Activated CD4-positive, alpha-beta memory T cell treated with anti-CD3 and anti-CD28 coated beads for 36 hours (primary cell): ENCODE measurements at regions not wholly inside any gene's neighbourhood (a gene's known extent, or its start where the extent isn't known, plus 50 kb on each side); places are given as distances from the start of the nearest gene placed in this dataset.

Experiments used
- CTCF ChIA-PET: fragments of 350-600 bp; sonication (Branson Sonifier 250); formaldehyde crosslinking; loops from one replicate; lab custom pipeline; 2021; ENCODE audit warnings: antibody characterized with exemption, inconsistent platforms; lab: Charles Lee
- POLR2A ChIA-PET: fragments of 350-600 bp; sonication (Branson Sonifier 250); formaldehyde crosslinking; loops from one replicate; lab custom pipeline; 2021; ENCODE audit warnings: antibody characterized with exemption; lab: Charles Lee
- DNase-seq: peaks from one replicate; pipeline ENCODE4 v3.0.0-alpha.2; 2020
- H3K27ac Mint-ChIP-seq: one replicate; pipeline ENCODE4 v1.8.0; 2021; ENCODE audit warnings: mixed read lengths
- H3K27me3 Mint-ChIP-seq: one replicate; pipeline ENCODE4 v1.8.0; 2021; ENCODE audit warnings: mixed read lengths
- H3K36me3 Mint-ChIP-seq: one replicate; pipeline ENCODE4 v1.8.0; 2021; ENCODE audit warnings: mixed read lengths
- H3K4me1 Mint-ChIP-seq: one replicate; pipeline ENCODE4 v1.8.0; 2021; ENCODE audit warnings: low read depth, mixed read lengths
- H3K4me3 Mint-ChIP-seq: one replicate; pipeline ENCODE4 v1.8.0; 2021; ENCODE audit warnings: mild to moderate bottlenecking, mixed read lengths
- H3K9me3 Mint-ChIP-seq: one replicate; pipeline ENCODE4 v1.8.0; 2021; ENCODE audit warnings: mixed read lengths
- intact Hi-C: fragments of 100-400 bp; cut with micrococcal nuclease; formaldehyde crosslinking; loops from one replicate; pipeline ENCODE4 v1.15.1; 2023

DNA sequence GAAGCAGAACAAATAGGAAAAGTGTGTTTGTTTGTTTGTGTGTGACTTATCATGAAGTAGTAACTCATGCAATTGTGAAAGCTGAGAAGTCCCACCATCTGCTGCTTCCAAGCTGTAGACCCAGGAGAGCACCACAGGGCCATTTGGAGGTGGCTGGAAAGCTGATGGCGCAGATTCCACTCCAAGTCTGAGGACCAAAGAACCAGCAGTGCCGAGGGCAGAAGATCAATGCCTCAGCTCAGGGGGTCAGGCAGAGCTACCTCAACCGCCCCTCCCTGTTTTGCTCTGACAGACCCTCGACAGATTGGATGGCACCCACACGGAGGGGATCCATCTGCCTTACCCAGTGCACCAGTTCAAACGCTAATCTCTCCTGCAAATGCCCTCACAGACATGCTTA, 896.2 kb downstream of the BRD1 start:
- Mint-ChIP-seq H3K9me3 (peaks cover 5% of the 10 kb centered on the region), H3K27ac (no peak overlapping the region), H3K27me3 (peaks cover 17% of the 10 kb centered on the region), H3K36me3 (no peaks in the 10 kb centered on the region), H3K4me3 (no peak overlapping the region), H3K4me1 (no peaks in the 10 kb centered on the region)
- ChIA-PET POLR2A (no interaction called here), CTCF (no interaction called here)
- intact Hi-C loops = no loop called here
- no peak for DNase-seq

DNA sequence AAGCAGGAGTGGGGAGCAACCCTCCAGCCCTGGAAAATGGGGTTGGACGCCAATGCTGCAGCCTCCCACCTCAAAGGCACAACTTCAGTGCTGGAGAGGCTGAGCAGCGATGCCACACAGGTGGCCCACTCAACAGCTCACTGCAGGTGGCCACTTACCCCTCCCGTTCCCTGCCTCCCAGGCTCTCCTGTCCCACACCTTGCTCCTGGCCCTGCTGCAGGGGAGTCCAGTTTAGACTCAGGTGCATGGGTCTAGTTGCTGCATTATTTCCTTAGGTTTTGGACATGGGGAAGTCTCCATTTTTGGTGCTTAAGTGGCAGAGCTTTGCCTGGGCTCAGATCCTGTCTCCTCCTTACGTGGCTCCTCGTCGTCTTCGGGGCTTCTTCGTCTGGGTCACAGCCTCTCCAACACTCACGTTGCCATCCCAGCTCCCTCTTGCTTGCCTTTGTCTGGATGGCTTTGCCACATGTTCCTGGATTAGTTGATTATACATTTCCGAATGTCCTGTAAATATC, 898.3 kb downstream of the BRD1 start:
- Mint-ChIP-seq H3K36me3 (no peaks in the 10 kb centered on the region), H3K27ac (no peak overlapping the region), H3K4me3 (no peak overlapping the region), H3K4me1 (no peaks in the 10 kb centered on the region), H3K9me3 (peaks cover 2% of the 10 kb centered on the region), H3K27me3 (peaks cover 20% of the 10 kb centered on the region)
- DNase-seq = no peak
- ChIA-PET POLR2A (no interaction called here), CTCF (no interaction called here)
- intact Hi-C loops = no loop called here

DNA sequence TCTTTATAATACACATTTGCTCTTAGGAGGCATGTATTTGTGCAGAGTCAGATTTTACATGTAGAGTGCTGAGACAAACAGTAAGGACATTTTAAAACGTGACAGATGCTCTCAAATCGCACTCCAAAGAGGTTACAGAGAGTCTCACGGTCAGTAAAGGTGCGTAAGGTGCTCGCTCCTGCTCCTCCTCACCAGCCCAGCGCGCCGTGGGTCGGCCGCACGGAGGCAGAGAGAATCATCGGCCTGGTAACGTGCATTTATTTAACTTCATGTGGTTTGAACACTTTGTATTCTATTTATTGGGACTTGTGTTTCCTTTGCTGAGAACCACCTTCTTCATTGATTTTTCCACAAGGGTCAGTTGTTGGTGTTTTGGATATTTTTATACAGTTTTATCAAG, 900.1 kb downstream of the BRD1 start:
- ChIA-PET CTCF (no interaction called here), POLR2A (no interaction called here)
- no peaks in the 10 kb centered on the region for H3K9me3 Mint-ChIP-seq
- H3K4me1 Mint-ChIP-seq = no peaks in the 10 kb centered on the region
- intact Hi-C loops = no loop called here
- H3K36me3 Mint-ChIP-seq = no peaks in the 10 kb centered on the region
- no peak overlapping the region for H3K4me3 Mint-ChIP-seq
- H3K27ac Mint-ChIP-seq = no peak overlapping the region
- H3K27me3 Mint-ChIP-seq = peaks cover 19% of the 10 kb centered on the region
- DNase-seq = no peak

DNA sequence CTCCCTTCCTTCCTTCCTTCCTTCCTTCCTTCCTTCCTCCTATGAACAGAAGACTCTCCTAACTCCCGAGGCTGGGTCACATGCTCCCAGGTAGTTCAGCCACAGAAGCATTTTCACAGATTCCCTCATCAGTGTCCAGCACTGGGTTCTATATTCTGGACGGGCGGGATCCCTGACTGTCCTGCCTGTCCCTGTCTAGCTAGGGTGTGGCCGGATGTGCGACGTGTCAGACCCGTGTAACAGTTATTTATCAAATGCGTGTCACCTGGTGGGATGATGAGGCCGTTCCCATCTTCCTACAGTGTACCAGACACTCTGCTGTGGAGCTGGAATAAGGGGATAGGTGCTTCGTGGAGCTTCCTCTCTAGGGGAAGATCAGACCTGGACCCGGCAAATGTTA, 901.0 kb downstream of the BRD1 start:
- Mint-ChIP-seq H3K4me3 (no peak overlapping the region), H3K36me3 (no peaks in the 10 kb centered on the region), H3K9me3 (no peaks in the 10 kb centered on the region), H3K27ac (no peak overlapping the region), H3K27me3 (peaks cover 25% of the 10 kb centered on the region), H3K4me1 (no peaks in the 10 kb centered on the region)
- CTCF ChIA-PET = no interaction called here
- DNase-seq = no peak
- POLR2A ChIA-PET = interaction anchor here (0.6 kb wide), 1 partner anchor 197 kb away, joined by 3 read pairs; no protein-coding TSS in a partner anchor
- intact Hi-C loops = no loop called here

GRCh38 chr22:48926136-48926535, 901.5 kb downstream of the BRD1 start:
- no peaks in the 10 kb centered on the region for H3K36me3 Mint-ChIP-seq
- H3K4me1 Mint-ChIP-seq = no peaks in the 10 kb centered on the region
- H3K27ac Mint-ChIP-seq = no peak overlapping the region
- intact Hi-C loops = no loop called here
- ChIA-PET CTCF (no interaction called here), POLR2A (no interaction called here)
- no peak for DNase-seq
- peaks cover 27% of the 10 kb centered on the region for H3K27me3 Mint-ChIP-seq
- H3K4me3 Mint-ChIP-seq = no peak overlapping the region
- no peaks in the 10 kb centered on the region for H3K9me3 Mint-ChIP-seq

DNA sequence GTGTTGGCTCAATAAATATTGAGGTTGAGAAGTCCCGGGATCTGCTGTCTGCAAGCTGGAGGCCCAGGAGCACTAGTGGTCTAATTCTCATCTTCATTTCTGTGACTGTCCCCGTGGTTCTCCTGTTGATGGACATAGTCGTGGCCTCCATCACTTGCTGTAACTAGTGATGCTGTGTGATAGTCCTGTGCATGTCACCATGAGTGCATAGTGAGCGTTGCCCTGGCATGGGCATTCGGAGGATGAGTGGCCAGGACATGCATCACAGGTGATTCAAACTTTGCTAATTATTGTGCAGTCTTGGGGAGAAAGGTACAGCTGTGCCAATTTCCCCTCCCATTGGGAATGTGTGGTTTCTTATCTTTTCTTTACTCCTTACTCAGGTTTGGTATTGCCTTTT, 902.2 kb downstream of the BRD1 start:
- Mint-ChIP-seq H3K9me3 (no peaks in the 10 kb centered on the region), H3K27me3 (peaks cover 28% of the 10 kb centered on the region), H3K4me1 (no peaks in the 10 kb centered on the region), H3K4me3 (no peak overlapping the region), H3K27ac (no peak overlapping the region), H3K36me3 (no peaks in the 10 kb centered on the region)
- intact Hi-C loops = no loop called here
- CTCF ChIA-PET = no interaction called here
- no peak for DNase-seq
- POLR2A ChIA-PET = no interaction called here

DNA sequence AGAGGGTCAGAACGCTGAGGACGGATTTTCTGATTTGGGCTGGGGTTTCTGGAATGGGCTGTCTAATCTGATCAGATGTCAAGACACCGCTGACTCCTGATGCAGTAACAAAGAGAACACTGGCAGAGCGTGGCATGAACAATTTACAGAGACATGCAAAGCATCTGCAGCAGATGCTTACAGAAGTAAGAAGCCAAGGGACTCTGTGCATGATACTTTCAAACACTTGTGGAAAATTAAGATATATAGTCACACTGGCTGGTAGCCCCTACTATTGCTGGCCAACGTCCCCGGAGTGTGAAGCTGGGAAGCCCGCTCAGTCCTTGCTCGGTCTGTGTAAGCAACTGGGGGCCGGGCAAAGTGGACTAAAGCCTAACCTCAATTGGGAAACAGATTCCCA, 903.7 kb downstream of the BRD1 start:
- CTCF ChIA-PET = no interaction called here
- Mint-ChIP-seq H3K36me3 (no peaks in the 10 kb centered on the region), H3K4me1 (no peaks in the 10 kb centered on the region), H3K9me3 (no peaks in the 10 kb centered on the region), H3K27ac (no peak overlapping the region), H3K4me3 (no peak overlapping the region), H3K27me3 (peaks cover 24% of the 10 kb centered on the region)
- POLR2A ChIA-PET = no interaction called here
- no peak for DNase-seq
- intact Hi-C loops = no loop called here

DNA sequence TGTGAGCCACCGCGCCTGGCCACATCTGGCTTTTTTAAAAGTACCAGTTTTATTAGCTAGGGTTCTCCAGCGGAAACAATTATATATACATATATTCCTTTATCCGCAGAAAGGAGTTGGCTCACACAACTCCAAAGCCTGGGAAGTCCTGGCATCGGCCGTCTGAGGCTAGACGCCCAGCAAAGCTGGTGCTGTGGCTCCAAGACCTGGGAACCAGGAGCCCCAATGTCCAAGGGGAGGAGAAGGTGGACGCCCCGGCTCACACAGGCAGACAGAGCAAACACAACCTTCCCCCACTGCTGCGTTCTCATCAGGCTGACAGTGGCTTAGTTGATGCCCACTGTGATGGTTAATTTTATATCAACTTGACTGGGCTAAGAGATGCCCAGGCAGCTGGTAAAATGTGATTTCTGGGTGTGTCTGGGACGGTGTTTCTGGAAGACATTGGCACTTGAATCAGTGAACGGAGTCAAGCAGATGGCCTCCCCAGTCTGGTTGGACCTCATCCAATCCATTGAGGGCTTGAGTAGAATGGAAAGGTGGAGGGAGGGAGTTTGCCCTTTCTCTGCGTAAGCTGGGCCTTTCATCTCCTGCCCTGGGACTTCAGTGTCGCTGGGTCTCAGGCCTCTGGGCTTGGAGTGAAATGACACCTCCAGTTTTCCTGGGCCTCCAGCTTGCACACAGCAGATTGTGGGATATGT, 904.4 kb downstream of the BRD1 start:
- Mint-ChIP-seq H3K27me3 (peaks cover 31% of the 10 kb centered on the region), H3K4me3 (no peak overlapping the region), H3K4me1 (no peaks in the 10 kb centered on the region), H3K36me3 (no peaks in the 10 kb centered on the region), H3K9me3 (no peaks in the 10 kb centered on the region), H3K27ac (no peak overlapping the region)
- POLR2A ChIA-PET = no interaction called here
- CTCF ChIA-PET = no interaction called here
- no peak for DNase-seq
- intact Hi-C loops = no loop called here

DNA sequence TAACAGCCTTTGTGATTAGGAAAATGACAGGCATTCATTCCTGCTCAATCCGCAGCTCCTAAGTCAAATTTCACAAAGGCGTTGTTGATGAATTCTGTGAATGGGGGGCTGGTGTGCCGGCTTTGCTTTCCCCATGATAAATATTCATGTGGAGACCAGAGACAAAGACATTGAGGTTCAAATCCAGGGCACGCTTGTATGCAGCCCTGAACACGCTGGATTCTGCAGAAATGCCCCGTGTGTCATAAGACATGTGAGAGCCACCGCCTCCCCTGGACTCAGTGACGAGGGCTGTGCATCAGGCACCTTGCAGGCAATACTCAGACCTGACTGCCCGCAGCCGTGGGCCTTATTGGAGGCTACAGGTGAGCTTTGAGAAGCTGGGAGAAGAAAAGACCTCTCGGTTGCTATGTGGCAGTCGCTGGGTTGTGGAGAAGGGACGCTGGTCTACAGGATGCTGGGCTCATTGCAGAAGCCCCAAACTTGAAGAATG, 906.2 kb downstream of the BRD1 start:
- H3K4me3 Mint-ChIP-seq = no peak overlapping the region
- H3K27ac Mint-ChIP-seq = no peak overlapping the region
- DNase-seq = no peak
- H3K4me1 Mint-ChIP-seq = no peaks in the 10 kb centered on the region
- no peaks in the 10 kb centered on the region for H3K36me3 Mint-ChIP-seq
- CTCF ChIA-PET = no interaction called here
- intact Hi-C loops = no loop called here
- H3K27me3 Mint-ChIP-seq = peaks cover 40% of the 10 kb centered on the region
- POLR2A ChIA-PET = no interaction called here
- no peaks in the 10 kb centered on the region for H3K9me3 Mint-ChIP-seq

GRCh38 chr22:48920776-48921241, 906.9 kb downstream of the BRD1 start:
- no peaks in the 10 kb centered on the region for H3K9me3 Mint-ChIP-seq
- DNase-seq = no peak
- H3K36me3 Mint-ChIP-seq = no peaks in the 10 kb centered on the region
- ChIA-PET CTCF (no interaction called here), POLR2A (no interaction called here)
- peaks cover 42% of the 10 kb centered on the region for H3K27me3 Mint-ChIP-seq
- intact Hi-C loops = no loop called here
- no peak overlapping the region for H3K27ac Mint-ChIP-seq
- no peak overlapping the region for H3K4me3 Mint-ChIP-seq
- H3K4me1 Mint-ChIP-seq = no peaks in the 10 kb centered on the region

DNA sequence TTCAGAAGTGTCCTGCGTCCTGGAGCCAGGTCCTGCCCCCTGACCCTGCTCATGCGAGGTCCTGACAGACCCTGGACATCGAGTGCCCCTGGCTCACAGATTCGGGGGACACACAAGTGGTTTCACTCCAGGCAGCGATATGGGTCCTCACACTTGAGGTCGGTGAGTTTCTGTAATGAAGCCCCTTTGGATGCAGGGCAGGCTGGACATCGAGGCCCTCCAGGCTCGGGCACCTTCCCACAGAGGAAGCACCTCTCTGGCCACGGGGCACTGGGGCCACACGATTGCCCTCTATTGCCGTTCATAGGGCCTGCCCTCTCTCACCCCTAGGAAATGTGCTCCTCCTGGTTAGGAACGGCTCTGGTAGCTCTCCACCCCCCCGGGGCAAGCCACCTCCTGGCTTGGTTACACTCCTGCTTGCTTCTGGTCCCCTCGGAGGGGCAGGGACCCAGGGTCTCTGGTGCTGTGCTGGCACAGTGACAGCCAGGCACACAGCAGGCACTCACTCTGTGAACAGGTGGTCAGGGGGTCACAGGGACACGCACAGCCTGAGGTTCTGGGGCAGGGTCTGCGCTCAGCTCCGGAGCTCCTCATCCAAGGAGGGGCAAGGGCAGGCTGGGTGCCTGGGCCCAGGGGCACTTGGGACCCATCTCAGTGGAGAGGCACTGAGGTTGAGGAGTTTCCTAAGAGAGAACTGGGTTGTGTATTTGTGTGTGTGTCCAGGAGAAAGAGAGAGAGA, 907.7 kb downstream of the BRD1 start:
- ChIA-PET CTCF (no interaction called here), POLR2A (no interaction called here)
- no peak overlapping the region for H3K27ac Mint-ChIP-seq
- H3K4me1 Mint-ChIP-seq = no peaks in the 10 kb centered on the region
- H3K27me3 Mint-ChIP-seq = peaks cover 44% of the 10 kb centered on the region
- H3K36me3 Mint-ChIP-seq = no peaks in the 10 kb centered on the region
- intact Hi-C loops = no loop called here
- no peak for DNase-seq
- H3K9me3 Mint-ChIP-seq = no peaks in the 10 kb centered on the region
- no peak overlapping the region for H3K4me3 Mint-ChIP-seq

DNA sequence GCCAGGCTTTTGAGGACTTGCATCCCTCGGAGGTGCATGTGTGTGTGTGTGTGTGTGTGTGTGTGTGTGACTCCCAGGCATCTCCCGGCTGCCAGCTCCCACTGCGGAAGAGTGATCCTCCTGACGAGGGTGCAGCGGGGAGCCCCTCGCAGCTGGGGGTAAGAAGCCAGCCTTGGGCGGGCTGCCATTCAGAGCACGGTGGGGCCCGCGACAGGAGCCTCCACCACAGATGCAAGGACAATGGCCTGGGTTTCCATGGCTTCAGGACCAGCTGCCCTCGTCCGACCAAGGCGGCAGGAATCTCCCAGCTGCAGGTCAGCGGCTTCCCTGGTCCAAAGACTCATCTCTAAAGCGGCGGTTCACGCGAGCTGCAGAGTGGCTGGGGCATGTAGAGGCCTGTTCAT, 908.5 kb downstream of the BRD1 start:
- no peaks in the 10 kb centered on the region for H3K9me3 Mint-ChIP-seq
- H3K27me3 Mint-ChIP-seq = peaks cover 50% of the 10 kb centered on the region
- no peak overlapping the region for H3K27ac Mint-ChIP-seq
- ChIA-PET POLR2A (no interaction called here), CTCF (no interaction called here)
- no peak for DNase-seq
- H3K4me1 Mint-ChIP-seq = no peaks in the 10 kb centered on the region
- no peak overlapping the region for H3K4me3 Mint-ChIP-seq
- intact Hi-C loops = no loop called here
- no peaks in the 10 kb centered on the region for H3K36me3 Mint-ChIP-seq
